ENCODE measurements at regions not wholly inside any gene's neighbourhood (a gene's known extent, or its start where the extent isn't known, plus 50 kb on each side); places are given as distances from the start of the nearest gene placed in this dataset.

DNA sequence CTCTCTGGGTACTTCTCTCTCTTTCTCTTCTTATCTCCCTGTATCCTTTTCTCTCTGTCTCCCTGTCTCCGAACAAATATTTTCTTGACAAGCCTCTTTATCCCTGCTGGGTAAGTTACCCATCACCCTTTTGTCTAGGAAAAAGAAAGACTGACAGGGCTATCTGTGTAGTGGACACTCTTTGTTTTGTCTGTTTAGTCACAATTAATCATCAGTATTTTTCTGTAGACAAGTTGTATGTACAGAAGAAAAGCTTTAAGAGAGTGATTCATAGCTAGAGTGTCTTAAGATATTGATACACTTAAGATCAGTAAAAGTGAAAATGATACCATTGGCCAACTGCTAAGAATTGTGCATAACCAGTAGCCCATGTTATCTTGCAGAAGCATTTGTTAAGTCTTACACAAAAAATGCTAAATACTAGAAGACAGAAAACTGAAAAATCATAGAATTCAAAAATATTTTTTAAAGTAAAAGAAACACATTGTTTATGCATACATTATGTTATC lies 1043.8 kb upstream of the EDIL3 start:
- POLR2A ChIA-PET (ENCODE audit: partially characterized antibody), result no interaction called here
- peaks cover 8 to 14% of the 10 kb centered on the region in 2 experiments for H3K9me3 ChIP-seq (ENCODE audit: insufficient read depth in 2 of 2, low read depth in 1 of 2, low read length in 1 of 2)
- H3K23me2 ChIP-seq (ENCODE audit: low read depth, low read length), result no peaks in the 10 kb centered on the region
- no peak overlapping the region for H2BK15ac ChIP-seq (ENCODE audit: low read length)
- no peak overlapping the region for H2BK12ac ChIP-seq (ENCODE audit: low read depth, low read length)
- no peaks in the 10 kb centered on the region for H3K36me3 ChIP-seq (ENCODE audit: control insufficient read depth in 2 of 4, insufficient read depth in 4 of 4, low read length in 3 of 4)
- no peaks in the 10 kb centered on the region for H3K27me3 ChIP-seq (replicated peaks in 1 of 4; ENCODE audit: control insufficient read depth in 3 of 4, extremely low read depth in 1 of 4, insufficient read depth in 3 of 4, low read length in 3 of 4)
- FAIRE-seq, result no peak
- H3K79me2 ChIP-seq (ENCODE audit: control insufficient read depth in 1 of 2, insufficient read depth in 2 of 2, low read length in 2 of 2), result no peaks in the 10 kb centered on the region
- WGBS, 2 experiments (ENCODE audit: extremely low coverage in 1 of 2, insufficient coverage in 1 of 2, insufficient read length in 1 of 2, insufficient replicate concordance in 2 of 2, low coverage in 1 of 2, low lambda C conversion rate in 2 of 2, missing lambda C conversion rate in 1 of 2), result 100% methylated on average over 1 of the region's 1 CpG; no CpG with 5 or more reads in 1 of the 2 experiments
- no peak overlapping the region for H3K14ac ChIP-seq (ENCODE audit: insufficient read length)
- no peak for DNase-seq (ENCODE audit: low read depth in 1 of 2, low spot score in 2 of 2)
- no peak overlapping the region for H3K4ac ChIP-seq (replicated peaks; ENCODE audit: insufficient read length, low read depth, low read length)
- no peaks in the 10 kb centered on the region for H4K20me1 ChIP-seq (replicated peaks in 1 of 2; ENCODE audit: control insufficient read depth in 1 of 2, insufficient read depth in 2 of 2, low read length in 2 of 2)
- H3K9ac ChIP-seq (replicated peaks in 1 of 4; ENCODE audit: extremely low read depth in 1 of 4, low read depth in 3 of 4, low read length in 3 of 4), result no peak overlapping the region
- H4K91ac ChIP-seq (replicated peaks; ENCODE audit: insufficient read length, low read length), result no peak overlapping the region
- H2AK5ac ChIP-seq (ENCODE audit: low read depth, low read length), result no peak overlapping the region
- H4K5ac ChIP-seq (ENCODE audit: insufficient read length, low read depth, low read length), result no peak overlapping the region
- H2AFZ ChIP-seq (ENCODE audit: low read length), result no peak overlapping the region
- H2BK120ac ChIP-seq (replicated peaks; ENCODE audit: low read depth, low read length), result no peak overlapping the region
- TF ChIP-seq MAX (IDR thresholded peaks at IDR 0.05) (no peak), TEAD4 (IDR thresholded peaks at IDR 0.05; ENCODE audit: low read depth, low read length) (no peak), TAF1 (IDR thresholded peaks at IDR 0.05; ENCODE audit: low read depth, low read length) (no peak), BACH1 (IDR thresholded peaks at IDR 0.05; ENCODE audit: low read length) (no peak)
- H3K4me1 ChIP-seq (replicated peaks in 1 of 4; ENCODE audit: control insufficient read depth in 3 of 4, insufficient read depth in 4 of 4, low read length in 3 of 4), result no peaks in the 10 kb centered on the region
- H3K56ac ChIP-seq (replicated peaks; ENCODE audit: insufficient read length, low read depth, low read length), result no peak overlapping the region
- no peaks in the 10 kb centered on the region for H3K79me1 ChIP-seq (ENCODE audit: low read depth, low read length)
- CTCF ChIA-PET (ENCODE audit: partially characterized antibody), result no interaction called here
- no peak overlapping the region for H3K18ac ChIP-seq (ENCODE audit: extremely low read depth, low read length)
- no peak overlapping the region for H2BK20ac ChIP-seq (ENCODE audit: low read length)
- H3K23ac ChIP-seq (ENCODE audit: insufficient read length), result no peak overlapping the region
- no peak overlapping the region for H3K4me3 ChIP-seq (ENCODE audit: extremely low read depth in 1 of 4, insufficient read depth in 2 of 4, low read depth in 3 of 4, low read length in 4 of 4)
- H4K8ac ChIP-seq (ENCODE audit: extremely low read depth, insufficient read depth, low read length), result no peak overlapping the region
- H3K4me2 ChIP-seq (ENCODE audit: insufficient read depth in 1 of 2, low read depth in 2 of 2, low read length in 2 of 2), result no peak overlapping the region
- no peak overlapping the region for H3K27ac ChIP-seq (ENCODE audit: low read depth, low read length)
- H2BK5ac ChIP-seq (ENCODE audit: low read depth, low read length), result no peak overlapping the region

Data from H1 (cell line).